ENCODE measurements at regions not wholly inside any gene's neighbourhood (a gene's known extent, or its start where the extent isn't known, plus 50 kb on each side); places are given as distances from the start of the nearest gene placed in this dataset.

DNA sequence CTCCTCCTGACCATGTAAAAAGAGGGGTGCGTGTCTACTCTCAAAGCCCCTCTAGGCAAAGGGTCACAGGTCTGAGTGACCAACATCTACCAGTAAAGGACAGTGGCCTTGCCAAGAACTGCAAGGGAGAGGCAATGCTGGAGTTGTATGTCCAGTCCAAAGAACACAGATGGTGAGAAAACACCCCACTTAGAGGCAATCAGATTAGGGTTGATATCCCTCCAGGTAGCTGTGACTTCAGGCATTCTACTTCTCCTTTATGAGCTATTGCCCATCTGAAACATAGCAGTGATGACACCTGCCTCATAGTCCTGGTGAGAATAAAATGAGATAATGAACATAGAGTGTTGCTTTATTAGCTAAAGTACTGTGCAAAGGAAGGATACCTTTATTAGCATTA is 50.8 kb upstream of the MAFB start (continued):
- TF ChIP-seq HNRNPUL1 (IDR thresholded peaks at IDR 0.05; ENCODE audit: low read depth, low read length) = no peak
- TF ChIP-seq ZSCAN31 (CRISPR knock-in tag; IDR thresholded peaks at IDR 0.05; ENCODE audit: low read depth) = no peak
- no peak for TF ChIP-seq ZNF703 (CRISPR knock-in tag; IDR thresholded peaks at IDR 0.05; ENCODE audit: borderline replicate concordance)
- no peak for TF ChIP-seq XRCC5 (optimal IDR thresholded peaks at IDR 0.05; ENCODE audit: low read length)

DNA sequence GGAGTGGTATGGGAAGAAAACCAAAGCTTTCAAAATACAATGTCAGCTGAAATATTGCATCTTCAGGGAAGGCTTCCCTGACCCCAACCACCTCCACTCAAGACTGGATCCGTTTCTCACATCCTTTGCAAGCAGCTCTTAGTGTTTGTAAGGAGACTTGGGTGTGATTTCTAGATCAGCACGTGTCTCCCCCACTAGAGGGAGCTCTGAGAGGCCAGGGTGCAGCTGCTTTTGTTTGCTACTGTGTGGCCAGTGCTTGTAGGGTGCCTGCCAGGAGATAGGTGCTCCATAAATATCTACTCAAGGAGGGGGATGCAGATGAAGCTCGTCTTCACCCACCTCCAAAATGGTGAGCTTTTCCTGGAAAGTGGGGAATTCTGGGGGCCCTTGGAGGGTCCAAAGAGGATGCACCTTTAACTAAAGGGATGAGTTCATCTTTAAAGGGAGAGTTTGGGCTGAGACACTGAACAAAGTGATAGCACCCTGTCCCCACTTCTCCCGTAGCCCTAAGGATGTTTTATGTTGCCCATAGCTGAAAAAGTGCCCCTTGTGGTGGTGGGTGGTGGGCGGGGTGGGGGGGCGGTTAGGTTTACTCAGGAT is 52.6 kb upstream of the MAFB start:
- H3K9ac ChIP-seq (ENCODE audit: insufficient read depth, low read depth, low read length) = no peak overlapping the region
- CTCF ChIA-PET (ENCODE audit: low intra/inter-chr PET ratio, low total read pairs) = interaction anchor here (1.4 to 1.5 kb wide), 2 partner anchors 204 to 221 kb away, joined by 9 to 11 read pairs; no protein-coding TSS in a partner anchor
- WGBS (ENCODE audit: low lambda C conversion rate) = 5% methylated on average over 6 of the region's 6 CpGs
- intact Hi-C loops (cut with micrococcal nuclease; ENCODE audit: unreplicated experiment) = loop anchor here (1.0 kb wide), 2 partner anchors 205 to 222 kb away; no protein-coding TSS in a partner anchor
- BruUV-seq (replicated peaks) = no TSS peak
- H3K4me1 ChIP-seq (ENCODE audit: insufficient read depth, low read length) = no peaks in the 10 kb centered on the region
- H3K4me3 ChIP-seq (replicated peaks in 1 of 3; ENCODE audit: insufficient read depth in 1 of 3, low read depth in 2 of 3, low read length in 3 of 3) = no peak overlapping the region
- FAIRE-seq (peak; percentile 54), DNase-seq (ENCODE audit: low spot score) (peak; percentile 57), ATAC-seq (peak; percentile 86)
- H3K27me3 ChIP-seq (ENCODE audit: control insufficient read depth in 1 of 2, insufficient read depth in 2 of 2, low read length in 2 of 2) = peaks cover 3 to 32% of the 10 kb centered on the region in 2 experiments; a peak in 3 of 5 replicates
- H3K79me2 ChIP-seq (ENCODE audit: insufficient read depth, low read length) = no peaks in the 10 kb centered on the region
- H2AFZ ChIP-seq (ENCODE audit: low read length) = no peak overlapping the region
- no peaks in the 10 kb centered on the region for H4K20me1 ChIP-seq (ENCODE audit: insufficient read depth, low read length)
- no peak overlapping the region for H3K4me2 ChIP-seq (ENCODE audit: low read depth, low read length)
- POLR2A ChIA-PET = no interaction called here
- no peaks in the 10 kb centered on the region for H3K36me3 ChIP-seq (replicated peaks in 1 of 2; ENCODE audit: control insufficient read depth in 1 of 2, insufficient read depth in 2 of 2, low read length in 2 of 2)
- H3K9me3 ChIP-seq (ENCODE audit: low read length) = no peaks in the 10 kb centered on the region
- no peak overlapping the region for H3K27ac ChIP-seq (ENCODE audit: extremely low read length, insufficient read depth, low read length)
- in situ Hi-C loops (cut with HindIII; ENCODE audit: extremely low pct_ligation_motif_present, low pct_unique_long_range_greater_than_20kb) = loop anchor here (5.0 kb wide), 1 partner anchor 201 kb away; no protein-coding TSS in a partner anchor
- TF ChIP-seq SIN3B (IDR thresholded peaks at IDR 0.05; ENCODE audit: low read length) = no peak
- no peak for TF ChIP-seq MEF2D (CRISPR knock-in tag; IDR thresholded peaks at IDR 0.05)
- no peak for TF ChIP-seq MED13 (CRISPR knock-in tag; IDR thresholded peaks at IDR 0.05)
- TF ChIP-seq, protein P1, sequence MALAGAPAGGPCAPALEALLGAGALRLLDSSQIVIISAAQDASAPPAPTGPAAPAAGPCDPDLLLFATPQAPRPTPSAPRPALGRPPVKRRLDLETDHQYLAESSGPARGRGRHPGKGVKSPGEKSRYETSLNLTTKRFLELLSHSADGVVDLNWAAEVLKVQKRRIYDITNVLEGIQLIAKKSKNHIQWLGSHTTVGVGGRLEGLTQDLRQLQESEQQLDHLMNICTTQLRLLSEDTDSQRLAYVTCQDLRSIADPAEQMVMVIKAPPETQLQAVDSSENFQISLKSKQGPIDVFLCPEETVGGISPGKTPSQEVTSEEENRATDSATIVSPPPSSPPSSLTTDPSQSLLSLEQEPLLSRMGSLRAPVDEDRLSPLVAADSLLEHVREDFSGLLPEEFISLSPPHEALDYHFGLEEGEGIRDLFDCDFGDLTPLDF (CRISPR knock-in tag; IDR thresholded peaks at IDR 0.05) = no peak
- TF ChIP-seq ZNF780A (CRISPR knock-in tag; IDR thresholded peaks at IDR 0.05) = no peak
- TF ChIP-seq ZSCAN12 (CRISPR knock-in tag; IDR thresholded peaks at IDR 0.05) = no peak
- no peak for TF ChIP-seq GLI4 (CRISPR knock-in tag; IDR thresholded peaks at IDR 0.05; ENCODE audit: borderline replicate concordance)
- no peak for TF ChIP-seq RBAK (CRISPR knock-in tag; IDR thresholded peaks at IDR 0.05)
- TF ChIP-seq, protein P2, sequence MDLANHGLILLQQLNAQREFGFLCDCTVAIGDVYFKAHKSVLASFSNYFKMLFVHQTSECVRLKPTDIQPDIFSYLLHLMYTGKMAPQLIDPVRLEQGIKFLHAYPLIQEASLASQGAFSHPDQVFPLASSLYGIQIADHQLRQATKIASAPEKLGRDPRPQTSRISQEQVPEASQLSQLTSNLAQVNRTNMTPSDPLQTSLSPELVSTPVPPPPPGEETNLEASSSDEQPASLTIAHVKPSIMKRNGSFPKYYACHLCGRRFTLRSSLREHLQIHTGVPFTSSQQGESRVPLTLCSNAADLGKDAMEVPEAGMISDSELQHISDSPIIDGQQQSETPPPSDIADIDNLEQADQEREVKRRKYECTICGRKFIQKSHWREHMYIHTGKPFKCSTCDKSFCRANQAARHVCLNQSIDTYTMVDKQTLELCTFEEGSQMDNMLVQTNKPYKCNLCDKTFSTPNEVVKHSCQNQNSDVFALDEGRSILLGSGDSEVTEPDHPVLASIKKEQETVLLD (CRISPR knock-in tag; IDR thresholded peaks at IDR 0.05; ENCODE audit: low read depth) = no peak
- 0 out of 2 replicates have a peak, but pooled peaks have one; percentile 27 for TF ChIP-seq SMAD3 (CRISPR knock-in tag; IDR thresholded peaks at IDR 0.05)
- TF ChIP-seq, protein P3, sequence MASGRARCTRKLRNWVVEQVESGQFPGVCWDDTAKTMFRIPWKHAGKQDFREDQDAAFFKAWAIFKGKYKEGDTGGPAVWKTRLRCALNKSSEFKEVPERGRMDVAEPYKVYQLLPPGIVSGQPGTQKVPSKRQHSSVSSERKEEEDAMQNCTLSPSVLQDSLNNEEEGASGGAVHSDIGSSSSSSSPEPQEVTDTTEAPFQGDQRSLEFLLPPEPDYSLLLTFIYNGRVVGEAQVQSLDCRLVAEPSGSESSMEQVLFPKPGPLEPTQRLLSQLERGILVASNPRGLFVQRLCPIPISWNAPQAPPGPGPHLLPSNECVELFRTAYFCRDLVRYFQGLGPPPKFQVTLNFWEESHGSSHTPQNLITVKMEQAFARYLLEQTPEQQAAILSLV (CRISPR knock-in tag; IDR thresholded peaks at IDR 0.05; ENCODE audit: borderline replicate concordance) = no peak
- no peak for TF ChIP-seq CENPX (CRISPR knock-in tag; IDR thresholded peaks at IDR 0.05)
- no peak for TF ChIP-seq GFI1 (CRISPR knock-in tag; IDR thresholded peaks at IDR 0.05; ENCODE audit: borderline replicate concordance)
- TF ChIP-seq RAD21 (CRISPR knock-in tag; IDR thresholded peaks at IDR 0.05) = peak; percentile 59
- TF ChIP-seq GATA4 (IDR thresholded peaks at IDR 0.05; ENCODE audit: borderline replicate concordance, low read depth) = no peak
- no peak for TF ChIP-seq ZFP90 (CRISPR knock-in tag; IDR thresholded peaks at IDR 0.05; ENCODE audit: borderline replicate concordance)
- TF ChIP-seq PHF20 (CRISPR knock-in tag; IDR thresholded peaks at IDR 0.05) = no peak
- TF ChIP-seq THYN1 (CRISPR knock-in tag; IDR thresholded peaks at IDR 0.05; ENCODE audit: borderline replicate concordance, low read depth) = no peak
